ENCODE measurements at regions not wholly inside any gene's neighbourhood (a gene's known extent, or its start where the extent isn't known, plus 50 kb on each side); places are given as distances from the start of the nearest gene placed in this dataset.
A peak's percentile ranks its signal among the peaks of the same experiment; 100 is the strongest.

DNA sequence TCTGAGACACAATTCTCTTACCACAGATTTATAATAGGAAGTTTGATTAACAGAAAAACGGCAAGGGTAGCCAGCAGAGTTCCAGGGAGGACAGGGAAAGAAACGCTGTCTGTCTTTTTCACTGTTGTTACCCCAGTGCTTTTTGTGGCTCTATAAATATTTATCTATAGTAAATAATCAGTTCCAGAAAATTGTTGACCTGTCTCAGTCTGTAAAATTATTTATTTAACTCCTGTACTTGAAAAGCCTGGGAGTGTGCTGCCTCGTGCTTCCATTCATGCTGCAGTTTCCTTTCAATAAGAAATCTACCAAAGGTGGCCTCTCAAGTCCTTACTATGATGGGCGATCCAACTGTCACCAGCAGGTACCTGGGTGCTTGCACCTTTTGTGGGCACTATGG is 102.9 kb downstream of the ETAA1 start:
- Histone ChIP-seq H3K36me3 (ENCODE audit: control insufficient read depth in 4 of 4, insufficient read depth in 3 of 4, low read depth in 1 of 4, low read length in 3 of 4) (no peaks in the 10 kb centered on the region), H3K27ac (ENCODE audit: low read depth in 1 of 2, low read length in 2 of 2) (no peak overlapping the region), H3K9ac (ENCODE audit: low read depth in 1 of 2, low read length in 2 of 2) (no peak overlapping the region), H3K4me1 (ENCODE audit: control insufficient read depth in 4 of 4, insufficient read depth in 4 of 4, low read length in 3 of 4) (peaks cover 0 to 10% (median 5%) of the 10 kb centered on the region in 4 donors), H3K27me3 (ENCODE audit: control insufficient read depth in 4 of 4, insufficient read depth in 4 of 4, low read length in 3 of 4) (peaks cover 0 to 4% (median 0%) of the 10 kb centered on the region in 4 donors), H3K9me3 (ENCODE audit: control insufficient read depth in 4 of 4, low read length in 3 of 4) (no peaks in the 10 kb centered on the region), H3K4me3 (ENCODE audit: low read depth in 1 of 3, low read length in 3 of 3) (no peak overlapping the region)
- TF ChIP-seq FOXA1 (IDR thresholded peaks at IDR 0.05) (no peak), ATF3 (IDR thresholded peaks at IDR 0.05) (no peak), HNF4A (conservative IDR thresholded peaks at IDR 0.05) (no peak), JUND (IDR thresholded peaks at IDR 0.05) (no peak), FOXA2 (IDR thresholded peaks at IDR 0.05) (no peak), RXRA (IDR thresholded peaks at IDR 0.05) (no peak), RAD21 (IDR thresholded peaks at IDR 0.05) (no peak), HNF4G (IDR thresholded peaks at IDR 0.05) (no peak)
- TF ChIP-seq, protein P1, sequence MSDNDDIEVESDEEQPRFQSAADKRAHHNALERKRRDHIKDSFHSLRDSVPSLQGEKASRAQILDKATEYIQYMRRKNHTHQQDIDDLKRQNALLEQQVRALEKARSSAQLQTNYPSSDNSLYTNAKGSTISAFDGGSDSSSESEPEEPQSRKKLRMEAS (IDR thresholded peaks at IDR 0.05) = no peak
- DNase-seq (ENCODE audit: low spot score) = no peak
- WGBS = 39% methylated on average over 4 of the region's 4 CpGs

DNA sequence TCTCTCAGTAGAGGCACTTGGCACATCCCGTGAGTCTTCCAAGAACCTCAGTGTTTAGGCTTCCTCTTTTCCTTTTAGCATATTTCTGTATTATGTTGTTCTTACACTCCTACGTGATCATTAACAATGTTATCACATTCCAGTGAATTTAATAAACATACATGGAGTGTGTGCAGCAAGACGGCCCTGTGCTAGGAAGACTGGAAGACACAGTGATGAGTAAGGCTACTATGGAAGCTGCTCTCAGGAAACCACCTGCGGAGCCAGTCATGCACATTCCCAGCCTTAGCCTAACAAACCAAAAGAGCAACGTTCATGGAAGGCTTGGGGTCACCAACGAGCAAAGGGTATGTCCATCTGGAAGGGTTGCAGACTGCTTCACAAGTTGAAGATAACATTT is 103.4 kb downstream of the ETAA1 start:
- peaks cover 0 to 10% (median 5%) of the 10 kb centered on the region in 4 donors for H3K4me1 ChIP-seq (ENCODE audit: control insufficient read depth in 4 of 4, insufficient read depth in 4 of 4, low read length in 3 of 4)
- no peaks in the 10 kb centered on the region for H3K36me3 ChIP-seq (ENCODE audit: control insufficient read depth in 4 of 4, insufficient read depth in 3 of 4, low read depth in 1 of 4, low read length in 3 of 4)
- 83% methylated on average over 6 of the region's 6 CpGs for WGBS
- H3K9ac ChIP-seq (ENCODE audit: low read depth in 1 of 2, low read length in 2 of 2) = no peak overlapping the region
- peaks cover 0 to 4% (median 0%) of the 10 kb centered on the region in 4 donors for H3K27me3 ChIP-seq (ENCODE audit: control insufficient read depth in 4 of 4, insufficient read depth in 4 of 4, low read length in 3 of 4)
- no peaks in the 10 kb centered on the region for H3K9me3 ChIP-seq (ENCODE audit: control insufficient read depth in 4 of 4, low read length in 3 of 4)
- TF ChIP-seq NR2F2 (IDR thresholded peaks at IDR 0.05) (no peak), HNF4A (conservative IDR thresholded peaks at IDR 0.05) (no peak), RXRA (IDR thresholded peaks at IDR 0.05) (no peak), YY1 (IDR thresholded peaks at IDR 0.05) (no peak)
- TF ChIP-seq, protein P2, sequence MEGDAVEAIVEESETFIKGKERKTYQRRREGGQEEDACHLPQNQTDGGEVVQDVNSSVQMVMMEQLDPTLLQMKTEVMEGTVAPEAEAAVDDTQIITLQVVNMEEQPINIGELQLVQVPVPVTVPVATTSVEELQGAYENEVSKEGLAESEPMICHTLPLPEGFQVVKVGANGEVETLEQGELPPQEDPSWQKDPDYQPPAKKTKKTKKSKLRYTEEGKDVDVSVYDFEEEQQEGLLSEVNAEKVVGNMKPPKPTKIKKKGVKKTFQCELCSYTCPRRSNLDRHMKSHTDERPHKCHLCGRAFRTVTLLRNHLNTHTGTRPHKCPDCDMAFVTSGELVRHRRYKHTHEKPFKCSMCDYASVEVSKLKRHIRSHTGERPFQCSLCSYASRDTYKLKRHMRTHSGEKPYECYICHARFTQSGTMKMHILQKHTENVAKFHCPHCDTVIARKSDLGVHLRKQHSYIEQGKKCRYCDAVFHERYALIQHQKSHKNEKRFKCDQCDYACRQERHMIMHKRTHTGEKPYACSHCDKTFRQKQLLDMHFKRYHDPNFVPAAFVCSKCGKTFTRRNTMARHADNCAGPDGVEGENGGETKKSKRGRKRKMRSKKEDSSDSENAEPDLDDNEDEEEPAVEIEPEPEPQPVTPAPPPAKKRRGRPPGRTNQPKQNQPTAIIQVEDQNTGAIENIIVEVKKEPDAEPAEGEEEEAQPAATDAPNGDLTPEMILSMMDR (IDR thresholded peaks at IDR 0.05; ENCODE audit: low read depth, low read length, missing input control) = no peak
- no peak for DNase-seq (ENCODE audit: low spot score)
- no peak overlapping the region for H3K4me3 ChIP-seq (ENCODE audit: low read depth in 1 of 3, low read length in 3 of 3)
- H3K27ac ChIP-seq (ENCODE audit: low read depth in 1 of 2, low read length in 2 of 2) = no peak overlapping the region

GRCh38 chr2:67502346-67503065 is 105.4 kb downstream of the ETAA1 start:
- Histone ChIP-seq H3K4me3 (ENCODE audit: low read depth in 1 of 3, low read length in 3 of 3) (no peak overlapping the region), H3K9me3 (ENCODE audit: control insufficient read depth in 4 of 4, low read length in 3 of 4) (no peaks in the 10 kb centered on the region), H3K36me3 (ENCODE audit: control insufficient read depth in 4 of 4, insufficient read depth in 3 of 4, low read depth in 1 of 4, low read length in 3 of 4) (no peaks in the 10 kb centered on the region), H3K27ac (ENCODE audit: low read depth in 1 of 2, low read length in 2 of 2) (no peak overlapping the region), H3K27me3 (ENCODE audit: control insufficient read depth in 4 of 4, insufficient read depth in 4 of 4, low read length in 3 of 4) (peaks cover 0 to 3% (median 0%) of the 10 kb centered on the region in 4 donors), H3K9ac (ENCODE audit: low read depth in 1 of 2, low read length in 2 of 2) (no peak overlapping the region), H3K4me1 (ENCODE audit: control insufficient read depth in 4 of 4, insufficient read depth in 4 of 4, low read length in 3 of 4) (peaks cover 0 to 10% (median 5%) of the 10 kb centered on the region in 4 donors)
- WGBS = 41% methylated on average over 6 of the region's 6 CpGs
- DNase-seq (ENCODE audit: low spot score) = no peak
- peak; percentile 31 to 34 for TF ChIP-seq RXRA (IDR thresholded peaks at IDR 0.05)
- no peak for TF ChIP-seq FOXA1 (IDR thresholded peaks at IDR 0.05)
- TF ChIP-seq, protein P2 (IDR thresholded peaks at IDR 0.05; ENCODE audit: low read depth, low read length, missing input control) = no peak
- TF ChIP-seq YY1 (IDR thresholded peaks at IDR 0.05) = no peak
- TF ChIP-seq HNF4A (conservative IDR thresholded peaks at IDR 0.05) = peak; percentile 57 to 63
- TF ChIP-seq FOXA2 (IDR thresholded peaks at IDR 0.05) = no peak
- no peak for TF ChIP-seq GABPA (IDR thresholded peaks at IDR 0.05 in 1 of 2, conservative IDR thresholded peaks at IDR 0.05 in 1 of 2)
- no peak for TF ChIP-seq TAF1 (conservative IDR thresholded peaks at IDR 0.05)
- no peak for TF ChIP-seq ATF3 (IDR thresholded peaks at IDR 0.05)
- TF ChIP-seq, protein P1 (IDR thresholded peaks at IDR 0.05) = no peak
- no peak for TF ChIP-seq HNF4G (IDR thresholded peaks at IDR 0.05)
- TF ChIP-seq SP1 (IDR thresholded peaks at IDR 0.05) = no peak
- no peak for TF ChIP-seq JUND (IDR thresholded peaks at IDR 0.05)
- TF ChIP-seq, protein P3, sequence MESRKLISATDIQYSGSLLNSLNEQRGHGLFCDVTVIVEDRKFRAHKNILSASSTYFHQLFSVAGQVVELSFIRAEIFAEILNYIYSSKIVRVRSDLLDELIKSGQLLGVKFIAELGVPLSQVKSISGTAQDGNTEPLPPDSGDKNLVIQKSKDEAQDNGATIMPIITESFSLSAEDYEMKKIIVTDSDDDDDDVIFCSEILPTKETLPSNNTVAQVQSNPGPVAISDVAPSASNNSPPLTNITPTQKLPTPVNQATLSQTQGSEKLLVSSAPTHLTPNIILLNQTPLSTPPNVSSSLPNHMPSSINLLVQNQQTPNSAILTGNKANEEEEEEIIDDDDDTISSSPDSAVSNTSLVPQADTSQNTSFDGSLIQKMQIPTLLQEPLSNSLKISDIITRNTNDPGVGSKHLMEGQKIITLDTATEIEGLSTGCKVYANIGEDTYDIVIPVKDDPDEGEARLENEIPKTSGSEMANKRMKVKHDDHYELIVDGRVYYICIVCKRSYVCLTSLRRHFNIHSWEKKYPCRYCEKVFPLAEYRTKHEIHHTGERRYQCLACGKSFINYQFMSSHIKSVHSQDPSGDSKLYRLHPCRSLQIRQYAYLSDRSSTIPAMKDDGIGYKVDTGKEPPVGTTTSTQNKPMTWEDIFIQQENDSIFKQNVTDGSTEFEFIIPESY (IDR thresholded peaks at IDR 0.05) = no peak
- no peak for TF ChIP-seq NR2F2 (IDR thresholded peaks at IDR 0.05)
- no peak for TF ChIP-seq RAD21 (IDR thresholded peaks at IDR 0.05)
- TF ChIP-seq EGR1 (IDR thresholded peaks at IDR 0.05; ENCODE audit: low read depth in 2 of 2) = no peak
